RWPE1 (cell line): ENCODE measurements at regions not wholly inside any gene's neighbourhood (a gene's known extent, or its start where the extent isn't known, plus 50 kb on each side); places are given as distances from the start of the nearest gene placed in this dataset.

Source experiments
- CTCF ChIA-PET: fragments of 350-600 bp; sonication (Branson Sonifier 250); formaldehyde crosslinking; extraction: SDS; loops from one replicate; lab custom pipeline; 2021; lab: Yijun Ruan, JAX
- POLR2A ChIA-PET: fragments of 400-600 bp; formaldehyde crosslinking; extraction: SDS; loops from one replicate; lab custom pipeline; 2020; ENCODE audit warnings: antibody characterized with exemption; ENCODE audit not compliant: low non-redundant PET; lab: Yijun Ruan, JAX
- DNase-seq: peaks from one replicate; pipeline ENCODE4 v3.0.0; 2012; ENCODE audit warnings: low spot score
- H3K27ac ChIP-seq: fragments of 450-650 bp; 2 replicates; pipeline ENCODE4 v1.5.1; 2017
- CTCF ChIP-seq: fragments of 450-650 bp; conservative IDR thresholded peaks from 2 replicates; pipeline ENCODE4 v1.5.1; 2017; ENCODE audit warnings: low read depth, mild to moderate bottlenecking

DNA sequence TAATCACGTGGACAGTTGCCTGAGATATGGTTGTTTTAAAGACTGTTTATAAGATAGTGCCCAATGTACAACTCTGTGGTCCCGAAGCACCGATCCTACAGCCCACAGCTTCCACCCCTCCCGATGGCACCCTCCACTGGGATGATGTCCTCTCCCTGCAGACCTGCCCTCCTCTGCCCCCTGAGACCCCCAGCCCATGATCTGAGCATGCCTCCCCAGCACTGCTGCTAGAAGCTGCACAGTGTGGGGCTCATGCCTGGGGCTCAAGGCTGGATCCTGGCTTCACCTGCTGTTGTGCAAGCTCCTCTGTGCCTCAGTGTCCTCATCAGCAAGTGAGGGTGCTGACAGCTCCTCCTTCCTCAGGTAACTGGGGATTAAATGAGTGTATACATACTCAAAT, 254.7 kb upstream of the MKI67 start:
- DNase-seq, result no peak
- POLR2A ChIA-PET, result no interaction called here
- no peak for TF ChIP-seq CTCF
- H3K27ac ChIP-seq, result no peak overlapping the region
- CTCF ChIA-PET, result interaction anchor here (0.6 kb wide), 1 partner anchor 9 kb away, joined by 3 read pairs; no protein-coding TSS in a partner anchor

DNA sequence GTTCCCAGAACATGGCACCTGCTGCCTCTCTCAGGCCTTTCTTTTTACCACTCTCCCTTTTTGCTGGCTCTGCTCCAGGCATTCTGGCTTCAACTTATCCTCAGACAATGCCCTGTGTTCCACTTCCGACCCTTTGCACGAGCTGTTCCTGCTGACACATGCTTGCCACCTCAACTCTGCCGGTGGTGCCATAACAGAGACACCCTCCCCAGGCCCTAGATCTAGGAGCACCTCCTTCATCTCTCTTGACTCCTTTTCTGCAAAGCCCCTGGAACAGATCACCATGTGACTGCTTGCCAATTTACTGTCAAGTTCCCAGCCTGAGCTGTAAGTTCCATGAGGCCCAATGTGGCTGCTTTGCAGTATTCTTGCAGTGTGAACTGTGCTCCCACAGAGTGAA, 256.0 kb upstream of the MKI67 start:
- ChIA-PET POLR2A (no interaction called here), CTCF (no interaction called here)
- no peak for DNase-seq
- TF ChIP-seq CTCF, result no peak
- no peak overlapping the region for H3K27ac ChIP-seq

DNA sequence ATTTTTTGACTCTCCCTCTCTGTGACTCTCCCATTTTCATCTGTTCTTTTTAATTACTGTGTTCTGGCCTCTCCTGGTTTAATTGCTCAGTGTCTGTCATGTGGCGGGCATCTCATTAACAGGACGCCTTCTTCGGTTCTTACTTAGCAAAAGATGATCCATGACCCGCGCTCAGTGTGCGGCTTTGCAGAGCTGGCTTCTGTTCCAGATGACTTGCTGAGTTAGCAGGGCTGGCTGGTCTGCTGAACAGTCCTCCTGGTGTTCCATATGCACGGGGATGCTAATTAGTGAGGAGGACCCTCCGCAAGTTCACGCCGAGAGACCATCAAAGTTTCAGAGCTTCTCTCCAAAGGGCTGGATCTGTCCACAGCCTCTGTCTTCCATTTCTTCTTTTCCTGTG, 258.6 kb upstream of the MKI67 start:
- no peak for TF ChIP-seq CTCF
- ChIA-PET POLR2A (no interaction called here), CTCF (no interaction called here)
- no peak for DNase-seq
- no peak overlapping the region for H3K27ac ChIP-seq

DNA sequence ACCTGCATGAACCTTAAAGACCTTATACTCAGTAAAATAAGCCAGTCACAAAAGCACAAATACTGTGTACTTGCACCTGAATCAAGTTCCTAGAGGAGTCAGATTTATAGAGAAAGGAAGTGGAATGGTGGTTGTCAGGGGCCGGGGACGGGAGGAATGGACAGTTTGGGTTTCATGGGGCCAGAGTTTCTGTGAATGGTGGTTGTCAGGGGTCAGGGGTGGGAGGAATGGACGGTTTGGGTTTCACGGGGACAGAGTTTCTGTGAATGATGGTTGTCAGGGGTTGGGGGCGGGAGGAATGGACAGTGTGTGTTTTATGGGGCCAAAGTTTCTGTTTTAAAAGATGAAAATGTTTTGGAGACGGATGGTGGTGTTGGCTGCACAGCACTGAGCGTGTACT, 260.0 kb upstream of the MKI67 start:
- DNase-seq, result no peak
- no peak overlapping the region for H3K27ac ChIP-seq
- no peak for TF ChIP-seq CTCF
- POLR2A ChIA-PET, result no interaction called here
- CTCF ChIA-PET, result no interaction called here

- no peak for TF ChIP-seq CTCF
- ChIA-PET POLR2A (no interaction called here), CTCF (interaction anchor here (0.6 kb wide), 1 partner anchor 643 kb away, joined by 4 read pairs; no protein-coding TSS in a partner anchor)
- no peak overlapping the region for H3K27ac ChIP-seq
- no peak for DNase-seq
Measured at GRCh38 chr10:128386816-128387604, 260.8 kb upstream of the MKI67 start.

DNA sequence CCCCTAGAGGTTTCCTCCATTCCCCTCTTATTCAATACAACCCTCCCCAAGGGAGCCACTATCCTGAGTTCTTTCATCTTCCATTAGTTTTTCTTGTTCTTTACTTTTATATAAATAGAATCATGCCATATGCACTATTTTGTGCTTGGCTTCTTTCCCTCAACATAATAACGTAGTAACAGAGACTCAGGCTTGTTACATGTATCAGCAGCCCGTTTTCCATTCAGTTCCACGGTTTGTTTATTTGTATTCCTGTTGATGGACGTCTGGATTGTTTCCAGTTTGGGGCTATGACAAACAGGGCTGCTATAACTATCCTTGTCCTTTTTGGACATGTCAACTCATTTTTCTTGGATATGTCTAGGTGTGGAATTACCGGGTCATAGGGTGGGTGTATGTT, 264.4 kb upstream of the MKI67 start:
- H3K27ac ChIP-seq, result no peak overlapping the region
- no peak for DNase-seq
- TF ChIP-seq CTCF, result no peak
- POLR2A ChIA-PET, result no interaction called here
- CTCF ChIA-PET, result no interaction called here
